ENCODE measurements at regions not wholly inside any gene's neighbourhood (a gene's known extent, or its start where the extent isn't known, plus 50 kb on each side); places are given as distances from the start of the nearest gene placed in this dataset.

DNA sequence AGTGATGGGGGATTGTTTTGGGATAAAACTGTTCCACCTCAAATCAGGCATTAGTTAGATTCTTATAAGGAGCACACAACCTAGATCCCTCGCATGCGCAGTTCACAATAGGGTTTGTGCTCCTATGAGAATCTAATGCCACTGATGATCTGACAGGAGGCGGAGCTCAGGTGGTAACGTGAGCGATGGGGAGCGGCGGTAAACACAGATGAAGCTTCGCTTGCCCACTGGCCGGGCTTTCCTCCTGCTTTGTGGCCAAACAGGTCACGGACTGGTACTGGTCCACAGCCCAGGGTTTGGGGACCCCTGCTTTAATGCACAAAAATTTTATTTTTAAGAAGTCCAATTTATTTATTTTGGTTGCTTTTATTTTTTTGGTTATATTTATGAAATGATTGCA, 238.8 kb downstream of the AACS start:
- TF ChIP-seq MYC (IDR thresholded peaks at IDR 0.05; ENCODE audit: low read depth, low read length) (no peak), POLR2AphosphoS5 (IDR thresholded peaks at IDR 0.05; ENCODE audit: insufficient read depth, low read depth, low read length) (no peak), EZH2 (IDR thresholded peaks at IDR 0.05; ENCODE audit: borderline replicate concordance, low read depth, low read length, severe bottlenecking) (no peak), JUN (IDR thresholded peaks at IDR 0.05; ENCODE audit: borderline replicate concordance, insufficient read depth, insufficient read length, low read depth) (no peak), GATA2 (IDR thresholded peaks at IDR 0.05; ENCODE audit: insufficient read depth, insufficient read length, low read depth, low read length) (no peak), POLR2A (IDR thresholded peaks at IDR 0.05; ENCODE audit: low read depth, low read length) (no peak), FOS (IDR thresholded peaks at IDR 0.05; ENCODE audit: borderline replicate concordance, insufficient read depth, low read length) (no peak)
- TF ChIP-seq, protein P1, sequence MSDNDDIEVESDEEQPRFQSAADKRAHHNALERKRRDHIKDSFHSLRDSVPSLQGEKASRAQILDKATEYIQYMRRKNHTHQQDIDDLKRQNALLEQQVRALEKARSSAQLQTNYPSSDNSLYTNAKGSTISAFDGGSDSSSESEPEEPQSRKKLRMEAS (IDR thresholded peaks at IDR 0.05; ENCODE audit: insufficient read depth, insufficient read length), result no peak
- TF ChIP-seq, protein P2, sequence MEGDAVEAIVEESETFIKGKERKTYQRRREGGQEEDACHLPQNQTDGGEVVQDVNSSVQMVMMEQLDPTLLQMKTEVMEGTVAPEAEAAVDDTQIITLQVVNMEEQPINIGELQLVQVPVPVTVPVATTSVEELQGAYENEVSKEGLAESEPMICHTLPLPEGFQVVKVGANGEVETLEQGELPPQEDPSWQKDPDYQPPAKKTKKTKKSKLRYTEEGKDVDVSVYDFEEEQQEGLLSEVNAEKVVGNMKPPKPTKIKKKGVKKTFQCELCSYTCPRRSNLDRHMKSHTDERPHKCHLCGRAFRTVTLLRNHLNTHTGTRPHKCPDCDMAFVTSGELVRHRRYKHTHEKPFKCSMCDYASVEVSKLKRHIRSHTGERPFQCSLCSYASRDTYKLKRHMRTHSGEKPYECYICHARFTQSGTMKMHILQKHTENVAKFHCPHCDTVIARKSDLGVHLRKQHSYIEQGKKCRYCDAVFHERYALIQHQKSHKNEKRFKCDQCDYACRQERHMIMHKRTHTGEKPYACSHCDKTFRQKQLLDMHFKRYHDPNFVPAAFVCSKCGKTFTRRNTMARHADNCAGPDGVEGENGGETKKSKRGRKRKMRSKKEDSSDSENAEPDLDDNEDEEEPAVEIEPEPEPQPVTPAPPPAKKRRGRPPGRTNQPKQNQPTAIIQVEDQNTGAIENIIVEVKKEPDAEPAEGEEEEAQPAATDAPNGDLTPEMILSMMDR (IDR thresholded peaks at IDR 0.05; ENCODE audit: extremely low read depth in 1 of 2, insufficient read depth in 1 of 2, low read depth in 1 of 2, low read length in 2 of 2), result no peak
- ChIA-PET POLR2A (no interaction called here), CTCF (no interaction called here)
- H3K4me3 ChIP-seq (replicated peaks in 1 of 3; ENCODE audit: insufficient read depth in 1 of 3, low read depth in 1 of 3, low read length in 3 of 3), result no peak overlapping the region
- no peak overlapping the region for H3K27ac ChIP-seq (ENCODE audit: insufficient read depth, low read depth, low read length)
- no peak overlapping the region for H2AFZ ChIP-seq (ENCODE audit: low read depth, low read length)
- no peak for FAIRE-seq
- no peak for DNase-seq (ENCODE audit: low read depth, low spot score)
- intact Hi-C loops (cut with micrococcal nuclease), result no loop called here
- BruUV-seq (replicated peaks), result no TSS peak
- no peaks in the 10 kb centered on the region for H3K79me2 ChIP-seq (ENCODE audit: control insufficient read depth, insufficient read depth, low read length)
- no peaks in the 10 kb centered on the region for H3K9me1 ChIP-seq (replicated peaks; ENCODE audit: control insufficient read depth, extremely low read depth, insufficient read depth, low read length)
- H3K36me3 ChIP-seq (ENCODE audit: control insufficient read depth in 2 of 2, extremely low read depth in 1 of 2, insufficient read depth in 2 of 2, low read length in 2 of 2), result no peaks in the 10 kb centered on the region
- H4K20me1 ChIP-seq (replicated peaks; ENCODE audit: control insufficient read depth, extremely low read depth, insufficient read depth, low read length), result no peaks in the 10 kb centered on the region
- H3K9me3 ChIP-seq (replicated peaks; ENCODE audit: control insufficient read depth, insufficient read depth, low read length), result no peaks in the 10 kb centered on the region
- H3K4me2 ChIP-seq (ENCODE audit: insufficient read depth, low read length), result no peak overlapping the region
- no peak overlapping the region for H3K9ac ChIP-seq (replicated peaks; ENCODE audit: extremely low read depth, insufficient read depth, low read length)
- no peaks in the 10 kb centered on the region for H3K4me1 ChIP-seq (ENCODE audit: control insufficient read depth, extremely low read depth, insufficient read depth, low read length)
- dilution Hi-C loops (cut with MboI; ENCODE audit: extremely low pct_ligation_motif_present, low sequenced_read_pairs), result no loop called here
- H3K27me3 ChIP-seq (ENCODE audit: control insufficient read depth in 2 of 2, insufficient read depth in 2 of 2, low read length in 2 of 2), result no peaks in the 10 kb centered on the region

Data from endothelial cell of umbilical vein (primary cell).